PC-3 (cell line): ENCODE measurements at regions not wholly inside any gene's neighbourhood (a gene's known extent, or its start where the extent isn't known, plus 50 kb on each side); places are given as distances from the start of the nearest gene placed in this dataset.

Experiments
- CTCF ChIP-seq: fragments of 300-600 bp; sonication (generic); conservative IDR thresholded peaks from 2 replicates; pipeline ENCODE4 v1.5.1; 2017; ENCODE audit warnings: antibody characterized with exemption, low read depth, mild to moderate bottlenecking, low read length
- EZH2 ChIP-seq: fragments of 300-600 bp; sonication (generic); IDR thresholded peaks from one replicate; pipeline ENCODE4 v1.6.1; 2017; ENCODE audit warnings: antibody characterized with exemption, mild to moderate bottlenecking, low read length; ENCODE audit not compliant: unreplicated experiment
- EZH2phosphoT487 ChIP-seq: fragments of 300-600 bp; sonication (generic); IDR thresholded peaks from 2 replicates; pipeline ENCODE4 v1.6.1; 2018; ENCODE audit warnings: mild to moderate bottlenecking, antibody characterized with exemption, low read length, borderline replicate concordance

GRCh38 chr2:77640924-77641323 lies 118.7 kb upstream of the LRRTM4 start:
- TF ChIP-seq CTCF (no peak), EZH2phosphoT487 (no peak), EZH2 (no peak)
